SIG-M5 treated with dmso at 0.1 percent for 504 hours (cell line): ENCODE measurements at regions not wholly inside any gene's neighbourhood (a gene's known extent, or its start where the extent isn't known, plus 50 kb on each side); places are given as distances from the start of the nearest gene placed in this dataset.
"Not testable (repeated sequence)": the region's sequence is repeated elsewhere in the genome, so short reads cannot be mapped to it uniquely, and the experiment has no call there.

ENCODE experiments used
- DNase-seq: peaks from one replicate; lab custom pipeline; 2025; ENCODE audit not compliant: unreplicated experiment; lab: John Stamatoyannopoulos, UW

DNA sequence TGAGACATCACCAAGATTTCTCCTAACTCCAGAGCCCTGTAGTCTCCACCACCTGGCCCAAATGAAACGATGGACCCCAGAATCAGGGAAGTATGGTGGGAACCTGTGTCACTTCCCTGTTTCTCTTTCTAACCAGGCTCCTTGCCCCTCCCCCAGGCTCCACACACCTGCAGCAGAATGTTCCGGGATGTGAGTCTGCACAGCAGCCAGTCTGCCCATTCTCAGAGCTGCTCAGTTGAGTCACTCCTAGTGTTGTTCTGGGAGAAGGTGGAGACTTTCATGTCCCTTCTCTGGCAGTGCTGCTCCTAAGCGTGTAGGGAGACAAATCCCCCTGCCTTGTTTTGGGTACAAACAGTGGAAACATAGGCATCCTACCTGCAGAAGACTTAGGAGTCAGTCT, 76.0 kb upstream of the XPA start:
- no peak for DNase-seq

DNA sequence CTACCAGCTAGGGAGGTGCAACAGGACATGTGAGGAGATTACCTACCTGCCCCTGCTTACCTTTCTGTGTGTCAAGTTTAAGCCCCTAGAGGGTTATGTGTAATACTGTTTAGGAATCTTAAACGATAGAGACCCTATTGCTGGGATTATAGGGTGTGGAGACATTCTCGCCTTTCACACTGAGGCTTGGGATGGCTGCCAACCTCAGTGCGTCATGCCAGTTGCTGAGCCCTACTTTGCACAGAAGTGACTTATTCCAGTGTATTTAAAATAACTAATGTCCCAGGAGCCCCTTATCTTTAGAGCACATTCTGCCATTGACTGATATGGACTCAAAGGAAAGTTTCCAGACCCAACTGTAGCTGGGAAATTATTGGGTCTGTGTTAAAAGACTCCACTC, 76.6 kb upstream of the XPA start:
- no peak for DNase-seq

DNA sequence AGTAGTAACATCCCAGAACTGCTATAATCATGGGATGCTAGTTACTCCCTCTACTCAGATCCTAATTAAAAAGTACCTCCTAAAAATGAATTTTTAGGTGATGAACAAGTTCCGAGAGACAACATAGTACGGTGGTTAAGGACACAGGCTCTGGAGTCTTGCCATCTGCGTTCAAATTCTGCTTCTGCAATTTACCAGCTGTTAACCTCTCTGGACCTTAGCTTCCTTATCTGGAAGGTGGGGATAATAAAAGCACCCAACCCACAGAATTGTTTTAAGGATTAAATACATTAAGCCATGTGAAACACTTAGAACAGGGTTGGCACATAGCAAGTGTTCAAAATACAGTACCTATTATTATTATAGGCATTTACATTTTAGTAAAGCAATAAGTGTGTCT, 77.5 kb upstream of the XPA start:
- DNase-seq: no peak

DNA sequence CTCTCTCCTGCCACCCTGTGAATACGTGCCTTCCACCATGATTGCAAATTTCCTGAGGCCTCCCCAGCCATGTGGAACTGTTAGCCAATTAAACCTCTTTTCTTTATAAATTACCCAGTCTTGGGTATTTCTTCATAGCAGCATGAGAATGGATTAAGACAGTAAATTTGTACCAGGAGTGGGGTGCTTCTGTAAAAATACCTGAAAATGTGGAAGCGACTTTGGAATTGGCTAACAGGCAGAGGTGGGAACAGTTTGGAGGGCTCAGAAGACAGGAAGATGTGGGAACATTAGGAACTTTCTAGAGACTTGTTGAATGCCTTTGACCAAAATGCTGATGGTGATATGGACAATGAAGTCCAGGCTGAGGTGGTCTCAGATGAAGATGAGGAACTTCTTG, 74.3 kb upstream of the FOXE1 start:
- DNase-seq: not testable (repeated sequence)

DNA sequence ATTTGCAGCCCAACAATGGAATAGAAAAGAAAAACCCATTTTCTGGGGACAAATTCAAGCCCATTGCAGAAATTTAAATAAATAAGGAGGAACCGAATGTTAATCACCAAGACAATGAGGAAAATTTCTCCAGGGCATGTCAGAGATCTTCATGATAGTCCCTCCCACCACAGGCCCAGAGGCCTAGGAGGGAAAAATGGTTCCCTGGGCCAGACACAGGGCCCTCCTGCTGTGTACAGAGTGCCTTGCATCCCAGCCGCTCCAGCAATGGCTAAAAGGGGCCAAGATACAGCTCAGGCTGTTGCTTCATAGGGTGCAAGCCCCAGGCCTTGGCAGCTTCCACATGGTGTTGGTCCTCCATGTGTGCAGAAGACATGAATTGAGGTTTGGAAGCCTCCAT, 73.4 kb upstream of the FOXE1 start:
- no peak for DNase-seq

DNA sequence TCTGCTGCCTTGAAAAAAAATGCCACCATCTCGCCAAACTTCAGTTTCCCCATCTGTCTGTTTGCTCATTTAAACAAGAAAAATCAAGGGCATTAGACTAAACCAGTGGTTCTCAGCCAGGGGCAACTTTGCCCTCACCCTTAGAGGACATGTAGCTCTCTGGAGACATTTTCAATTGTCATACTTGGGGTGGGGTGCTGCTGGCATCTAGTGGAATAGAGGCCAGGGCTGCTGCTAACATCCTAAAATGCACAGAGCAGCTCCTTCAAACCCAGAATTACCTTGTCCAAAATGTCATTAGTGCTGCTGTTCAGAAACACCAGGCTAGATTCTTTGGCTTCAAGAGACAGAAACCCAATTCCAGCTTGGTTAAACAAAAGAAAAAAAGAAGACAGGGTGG, 71.1 kb upstream of the FOXE1 start:
- no peak for DNase-seq

DNA sequence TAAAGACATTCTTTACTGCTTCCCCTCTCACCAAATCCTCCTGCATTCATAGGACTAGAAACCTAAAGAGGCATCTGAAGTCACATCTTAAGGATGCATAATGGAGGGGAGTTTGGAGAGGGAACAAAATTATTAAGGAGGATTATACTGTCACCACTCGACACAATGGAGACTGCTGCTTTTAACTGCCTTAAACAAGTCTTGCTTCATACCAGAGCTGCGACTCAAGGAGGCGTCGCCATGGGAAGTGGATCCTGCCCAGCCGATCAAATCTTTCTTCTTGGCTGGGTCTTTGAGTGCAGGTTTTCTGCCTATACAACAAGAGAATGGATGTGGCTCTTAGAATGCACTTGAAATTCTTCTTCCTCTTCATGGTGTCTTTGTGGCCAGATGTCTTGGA, 66.7 kb upstream of the FOXE1 start:
- no peak for DNase-seq

DNA sequence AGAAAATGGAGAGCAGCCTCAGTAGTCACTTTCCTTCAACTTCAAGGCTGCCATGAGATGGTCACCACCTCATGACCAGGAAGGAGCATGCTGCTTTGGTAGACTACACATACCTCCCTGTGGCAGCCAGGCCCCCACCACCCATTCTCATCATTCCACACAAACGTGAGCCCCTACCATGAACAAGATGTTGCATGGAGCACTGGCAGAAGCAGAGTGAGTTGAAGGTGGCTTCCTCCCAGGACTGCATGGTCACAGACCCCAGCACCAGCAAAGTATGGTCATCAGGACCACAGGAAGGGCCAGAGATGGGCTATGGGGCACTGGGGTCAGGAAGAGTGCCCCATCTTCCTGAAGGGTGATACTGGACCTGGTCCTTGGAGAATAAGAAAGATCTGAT, 65.5 kb upstream of the FOXE1 start:
- DNase-seq: no peak

DNA sequence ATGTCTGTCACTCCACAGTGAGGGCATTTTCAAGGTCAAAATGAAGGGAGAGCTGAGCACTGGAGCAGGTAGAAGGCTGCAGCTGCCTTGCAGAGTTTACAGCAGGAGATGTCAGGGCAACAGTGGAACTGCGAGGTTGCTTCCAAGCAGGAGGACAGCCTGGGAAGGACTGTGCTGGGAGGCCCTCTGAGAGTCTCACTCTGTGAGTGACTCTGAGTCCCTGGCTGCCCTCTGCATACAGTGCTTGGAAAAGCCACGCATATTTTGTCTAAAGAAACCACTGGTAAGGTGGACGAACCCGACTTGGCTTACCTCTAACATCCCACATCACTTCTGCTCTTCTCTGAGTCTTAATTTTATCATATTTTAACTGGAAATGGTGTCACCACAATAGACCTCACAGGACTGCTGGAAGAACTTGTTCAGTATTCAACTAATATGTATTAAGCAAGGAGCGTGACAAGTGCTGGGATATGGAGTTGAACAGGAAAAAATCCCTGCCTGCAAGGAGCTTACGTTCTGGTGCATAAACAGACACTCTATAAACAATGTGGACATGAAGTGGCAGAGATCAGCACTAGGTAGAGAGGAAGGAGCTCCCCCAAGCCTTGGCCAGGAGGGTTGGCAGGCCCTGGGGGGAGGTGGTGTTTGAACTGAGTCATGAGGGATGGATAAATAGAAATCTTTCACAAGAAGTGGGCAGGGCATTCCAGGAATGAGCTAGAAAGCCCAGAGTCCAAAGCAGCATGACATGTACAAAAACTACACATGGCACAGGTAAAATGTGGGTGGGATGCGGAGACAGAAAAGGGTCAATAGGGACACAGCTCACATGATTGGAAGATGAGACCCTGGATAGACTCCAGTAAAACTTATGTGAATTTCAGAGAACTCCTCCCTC, 64.0 kb upstream of the FOXE1 start:
- DNase-seq: no peak

DNA sequence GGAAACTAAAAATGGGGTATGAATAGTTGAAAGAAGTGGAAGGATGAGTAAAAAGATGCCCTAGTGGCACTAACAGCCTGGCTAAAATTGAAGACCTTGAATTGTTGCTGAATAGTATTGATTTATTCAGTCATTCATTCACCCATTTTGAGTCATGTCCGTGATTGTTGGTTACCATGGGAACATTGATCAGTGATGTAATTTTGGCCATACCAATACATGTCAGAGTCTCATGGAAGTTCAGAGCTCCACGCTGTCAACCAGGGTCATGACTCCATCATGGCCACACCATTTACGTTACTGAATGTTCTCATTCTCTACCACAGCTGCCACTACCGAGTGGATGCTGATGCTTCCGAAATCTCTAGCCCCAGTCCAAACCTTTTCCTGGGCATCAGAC, 62.5 kb upstream of the FOXE1 start:
- DNase-seq: no peak

DNA sequence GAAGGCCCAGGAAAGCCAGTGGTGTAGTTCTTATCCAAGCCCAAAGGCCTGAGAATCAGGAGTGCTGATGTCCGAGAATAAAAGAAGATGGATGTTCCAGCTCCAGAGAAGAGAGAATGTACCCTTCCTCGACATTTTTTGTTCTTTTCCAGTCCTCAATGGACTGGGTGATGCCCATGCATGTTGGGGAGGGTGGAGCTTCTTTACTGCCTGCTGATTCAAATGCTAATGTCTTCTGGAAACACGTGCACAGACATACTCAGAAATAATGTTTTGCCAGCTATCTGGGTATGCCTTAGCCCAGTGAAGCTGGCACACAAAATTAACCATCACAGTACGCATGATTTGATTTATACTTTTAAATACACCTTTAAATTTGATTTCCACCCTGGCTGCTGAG, 61.5 kb upstream of the FOXE1 start:
- no peak for DNase-seq

DNA sequence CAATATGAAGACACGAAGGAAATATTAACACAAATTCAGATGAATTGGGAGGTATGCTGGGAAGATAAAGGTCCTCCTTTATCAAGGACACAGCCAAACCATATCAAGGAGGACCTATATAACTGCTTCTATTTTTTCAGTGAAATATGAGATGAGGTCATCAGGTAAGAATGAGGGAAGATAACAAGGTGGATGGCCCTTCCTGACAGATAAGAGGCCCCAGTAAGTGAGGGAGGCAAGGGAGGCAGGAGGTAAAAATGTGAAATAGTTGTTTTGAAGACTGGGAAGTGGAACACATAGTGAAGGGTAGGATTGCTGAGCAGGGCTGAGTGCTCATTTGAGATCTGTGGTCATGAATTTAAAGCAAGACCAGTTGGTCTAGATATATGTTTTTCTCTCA, 60.0 kb upstream of the FOXE1 start:
- no peak for DNase-seq

DNA sequence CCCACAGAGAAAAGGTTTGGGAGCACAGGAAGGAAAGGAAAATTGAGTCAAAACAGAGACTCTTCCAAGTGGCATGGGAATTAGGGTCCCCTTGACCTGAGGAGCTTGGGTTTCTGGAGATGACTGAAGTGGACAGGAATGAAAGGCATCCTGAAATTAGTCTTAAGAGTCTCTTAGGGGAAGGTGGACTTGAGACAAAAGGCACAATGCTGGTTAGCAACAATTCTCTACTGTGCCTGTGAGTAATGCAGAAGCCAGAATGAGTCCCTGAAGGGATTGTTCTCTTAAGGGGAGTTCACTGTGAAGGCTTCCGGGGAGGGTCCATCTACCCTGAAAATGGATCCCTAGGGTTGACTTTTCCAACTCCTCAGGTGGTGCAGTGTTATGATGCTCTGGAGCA, 58.4 kb upstream of the FOXE1 start:
- no peak for DNase-seq

DNA sequence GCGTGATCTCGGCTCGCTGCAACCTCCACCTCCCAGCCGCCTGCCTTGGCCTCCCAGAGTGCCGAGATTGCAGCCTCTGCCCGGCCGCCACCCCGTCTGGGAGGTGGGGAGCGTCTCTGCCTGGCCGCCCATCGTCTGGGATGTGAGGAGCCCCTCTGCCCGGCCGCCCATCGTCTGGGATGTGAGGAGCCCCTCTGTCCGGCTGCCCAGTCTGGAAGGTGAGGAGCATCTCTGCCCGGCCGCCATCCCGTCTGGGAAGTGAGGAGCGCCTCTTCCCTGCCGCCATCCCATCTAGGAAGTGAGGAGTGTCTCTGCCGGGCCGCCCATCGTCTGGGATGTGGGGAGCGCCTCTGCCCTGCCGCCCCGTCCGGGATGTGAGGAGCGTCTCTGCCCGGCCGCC, 56.9 kb upstream of the FOXE1 start:
- DNase-seq: not testable (repeated sequence)

DNA sequence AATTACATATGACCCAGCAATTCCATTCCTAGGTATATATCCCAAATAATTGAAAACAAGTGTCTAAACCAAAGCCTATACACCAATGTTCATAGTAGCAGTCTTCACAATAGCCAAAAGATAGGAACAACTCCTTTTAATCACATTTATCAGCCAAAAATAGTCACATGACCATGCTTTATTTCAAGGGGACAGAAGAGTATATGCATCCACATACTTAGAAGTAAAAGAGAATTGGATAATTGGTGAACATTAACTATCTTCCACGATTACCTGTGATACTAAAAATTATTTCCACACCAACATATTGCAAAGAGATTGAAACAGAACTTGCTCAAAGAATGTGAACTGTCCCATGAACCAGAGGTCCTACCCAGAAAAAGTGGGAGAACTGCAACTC, 51.8 kb upstream of the FOXE1 start:
- DNase-seq: no peak

DNA sequence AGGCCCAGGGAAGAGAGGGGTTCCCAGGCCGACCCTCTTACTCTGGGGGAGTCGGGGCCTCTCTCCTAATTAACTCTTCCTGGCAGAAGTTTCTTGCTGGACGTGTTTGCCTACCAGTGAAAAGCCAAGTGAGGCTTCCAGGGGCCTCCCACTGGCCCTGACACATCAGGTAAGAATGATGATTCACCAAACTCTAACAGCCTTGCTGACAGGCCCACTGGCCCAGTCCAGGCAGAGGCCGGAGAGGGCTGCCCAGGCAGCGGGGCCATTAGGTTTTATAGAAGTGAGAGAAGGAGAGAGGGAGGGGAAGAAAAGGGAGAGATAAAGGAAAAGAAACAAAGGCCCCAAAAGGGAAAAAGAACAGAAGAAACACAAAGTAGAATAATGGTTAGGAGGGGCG, 50.8 kb upstream of the FOXE1 start:
- DNase-seq: no peak

DNA sequence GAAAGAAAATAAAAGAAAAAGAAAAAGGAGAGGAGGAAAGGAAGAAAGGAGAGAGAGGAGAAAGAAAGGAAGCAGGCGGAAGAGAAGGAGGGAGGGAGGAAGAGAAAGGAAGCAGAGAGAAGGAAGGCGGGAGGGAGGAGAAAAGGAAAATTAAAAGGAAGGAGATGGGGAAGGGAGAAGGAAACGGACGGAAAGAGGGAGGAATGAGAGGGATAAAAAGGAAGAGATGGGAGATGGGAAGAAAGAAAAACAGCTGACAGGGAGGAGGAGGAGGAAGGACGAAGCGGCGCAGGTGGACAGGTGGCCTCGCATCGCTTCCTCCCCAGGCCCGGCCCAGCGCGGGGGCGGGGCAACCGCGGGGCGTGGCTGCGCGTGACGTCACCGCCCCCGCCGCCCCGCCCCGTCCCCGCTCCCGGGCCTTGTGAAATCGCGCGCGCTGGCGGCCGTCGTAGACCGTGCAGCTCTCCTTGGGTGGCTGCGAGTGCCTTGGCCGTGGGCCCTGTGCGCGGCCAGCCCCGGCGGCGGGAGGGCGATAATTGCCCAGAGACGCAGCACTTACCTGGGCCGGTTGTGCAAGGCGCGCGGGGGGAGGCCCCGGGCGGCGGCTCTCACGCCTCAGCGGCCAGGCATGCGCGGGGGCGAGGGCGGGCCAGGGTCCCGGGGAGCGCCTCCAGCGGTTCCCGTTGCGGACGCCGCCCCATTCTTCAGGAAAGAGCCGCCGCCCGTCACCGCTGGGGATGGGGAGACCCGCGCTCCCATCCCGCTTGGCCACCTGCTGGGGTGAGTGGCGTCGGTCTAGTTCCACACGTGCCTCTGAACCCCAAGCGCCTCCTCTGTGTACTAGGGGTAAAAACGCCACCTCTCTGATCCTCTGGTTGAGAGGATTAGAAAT, 49.6 kb upstream of the FOXE1 start:
- DNase-seq: peak; percentile 38
